ENCODE measurements at regions not wholly inside any gene's neighbourhood (a gene's known extent, or its start where the extent isn't known, plus 50 kb on each side); places are given as distances from the start of the nearest gene placed in this dataset.
A peak's percentile ranks its signal among the peaks of the same experiment; 100 is the strongest.
"Not testable (repeated sequence)": the region's sequence is repeated elsewhere in the genome, so short reads cannot be mapped to it uniquely, and the experiment has no call there.

- not testable (repeated sequence) for DNase-seq
These were observed 448.3 kb downstream of the COL11A1 start for GRCh38 chr1:102659876-102660483.

GRCh38 chr1:102655034-102655433 lies 453.3 kb downstream of the COL11A1 start:
- DNase-seq, result no peak

DNA sequence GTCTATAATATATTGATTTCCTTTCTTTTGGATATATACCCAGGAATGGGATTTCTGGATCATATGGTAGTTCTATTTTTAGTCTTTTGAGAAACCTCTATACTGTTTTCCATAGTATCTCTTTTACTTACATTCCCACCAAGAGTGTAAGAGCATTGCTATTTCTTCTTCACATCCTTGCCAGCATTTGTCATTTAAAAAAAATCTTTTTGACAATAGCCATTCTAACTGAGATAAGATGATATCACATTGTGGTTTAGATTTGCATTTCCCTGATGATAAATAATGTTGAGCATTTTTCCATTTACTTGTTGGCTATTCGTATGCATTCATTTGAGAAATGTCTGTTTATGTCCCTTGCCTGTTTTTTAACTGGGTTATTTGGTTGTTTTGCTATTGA lies 467.4 kb downstream of the COL11A1 start:
- no peak for DNase-seq

- DNase-seq, result no peak
These were observed 468.0 kb downstream of the COL11A1 start for GRCh38 chr1:102640312-102640711.

- no peak for DNase-seq
These were observed 476.6 kb downstream of the COL11A1 start for GRCh38 chr1:102631691-102632090.

DNA sequence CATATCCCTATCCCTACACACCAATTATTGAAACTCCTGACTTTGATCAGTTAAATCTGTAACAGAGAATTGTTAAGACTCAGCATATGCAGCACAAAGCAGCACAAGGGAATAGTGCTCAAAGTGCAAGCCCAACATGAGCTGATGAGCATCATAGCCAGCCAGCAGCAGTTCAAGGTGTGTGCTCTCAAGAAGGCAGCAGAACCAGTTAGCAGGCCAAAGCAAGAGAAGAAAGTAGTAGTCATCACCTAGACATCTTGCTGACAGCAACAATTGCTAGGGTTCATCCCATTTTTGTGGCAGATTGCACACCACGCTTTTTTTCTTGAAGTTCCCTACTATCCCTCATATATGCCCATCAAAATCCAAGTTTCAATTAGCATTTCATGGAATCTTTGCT lies 478.3 kb downstream of the COL11A1 start:
- no peak for DNase-seq

- DNase-seq, result no peak
These were observed 480.2 kb downstream of the COL11A1 start for GRCh38 chr1:102628109-102628613.

DNA sequence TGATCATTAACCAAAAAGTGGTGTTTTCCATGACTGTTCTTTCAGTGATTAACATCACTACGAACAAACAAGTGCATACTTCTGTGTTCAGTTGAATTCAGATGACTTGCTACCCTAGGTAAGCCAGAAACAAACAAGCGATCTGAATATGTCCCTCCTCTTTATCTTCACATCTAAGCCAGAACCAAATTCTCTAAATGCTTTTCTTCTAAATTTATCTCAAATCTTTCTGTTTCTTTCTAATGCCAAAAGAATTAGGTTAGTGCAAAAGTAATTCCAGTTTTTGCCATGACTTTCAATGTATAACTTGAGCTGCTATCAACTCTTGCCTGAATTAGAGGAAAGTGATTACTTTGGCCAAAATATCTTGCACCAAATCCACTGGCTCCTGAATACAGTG lies 481.2 kb downstream of the COL11A1 start:
- DNase-seq, result no peak

DNA sequence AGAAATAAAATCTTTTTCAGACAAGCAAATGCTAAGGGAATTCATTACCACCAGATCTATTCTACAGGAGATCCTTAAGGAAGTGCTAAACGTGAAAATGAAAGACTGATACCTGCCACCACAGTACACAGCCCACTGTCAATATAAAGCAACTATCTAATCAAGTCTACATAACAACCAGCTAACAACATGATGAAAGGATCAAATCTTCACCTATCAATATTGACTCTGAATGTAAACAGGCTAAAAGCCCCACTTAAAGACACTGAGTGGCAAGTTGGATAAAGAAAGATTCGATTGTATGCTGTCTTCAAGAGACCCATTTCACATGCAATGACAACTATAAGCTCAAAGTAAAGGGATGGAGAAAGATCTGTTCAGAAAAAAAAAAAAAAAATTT lies 492.4 kb downstream of the COL11A1 start:
- DNase-seq, result no peak

DNA sequence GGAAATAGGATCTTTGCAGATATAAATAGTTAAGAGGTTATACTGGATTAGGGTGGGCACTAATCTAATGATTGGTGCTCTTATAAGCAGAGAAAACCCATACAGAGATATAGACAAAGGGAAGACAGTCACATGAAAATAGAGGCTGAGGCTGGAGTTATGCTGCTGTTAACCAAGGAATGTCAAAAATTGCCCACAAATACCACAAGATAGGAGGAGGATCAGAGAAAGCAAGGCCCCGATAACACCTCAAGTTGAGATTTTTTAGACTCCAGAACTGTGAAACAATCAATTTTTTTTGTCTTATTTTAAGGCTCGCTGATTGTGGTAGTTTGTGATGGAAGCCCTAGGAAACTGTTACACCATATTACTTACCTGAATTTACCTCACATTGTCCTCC lies 513.2 kb downstream of the COL11A1 start:
- no peak for DNase-seq

GRCh38 chr1:102593276-102593675 lies 515.0 kb downstream of the COL11A1 start:
- DNase-seq, result no peak

DNA sequence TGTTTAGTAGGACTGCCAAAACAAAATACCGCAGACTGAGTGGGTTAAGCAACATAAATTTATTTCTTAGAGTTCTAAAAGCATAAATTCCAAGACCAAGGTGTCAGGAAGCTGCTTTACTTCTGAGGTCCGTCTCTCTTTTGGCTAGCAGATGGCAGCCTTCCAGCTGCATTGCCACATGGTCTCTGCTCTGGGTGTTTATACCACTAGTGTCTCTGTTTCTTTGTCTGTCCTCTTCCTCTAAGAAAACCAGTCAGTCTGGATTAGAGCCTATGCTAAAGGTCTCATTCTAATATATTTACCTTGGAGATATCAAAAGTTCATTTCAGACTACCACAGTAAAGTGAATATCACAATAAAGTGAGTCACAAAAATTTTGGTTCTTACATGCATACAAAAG lies 519.8 kb downstream of the COL11A1 start:
- DNase-seq, result no peak

DNA sequence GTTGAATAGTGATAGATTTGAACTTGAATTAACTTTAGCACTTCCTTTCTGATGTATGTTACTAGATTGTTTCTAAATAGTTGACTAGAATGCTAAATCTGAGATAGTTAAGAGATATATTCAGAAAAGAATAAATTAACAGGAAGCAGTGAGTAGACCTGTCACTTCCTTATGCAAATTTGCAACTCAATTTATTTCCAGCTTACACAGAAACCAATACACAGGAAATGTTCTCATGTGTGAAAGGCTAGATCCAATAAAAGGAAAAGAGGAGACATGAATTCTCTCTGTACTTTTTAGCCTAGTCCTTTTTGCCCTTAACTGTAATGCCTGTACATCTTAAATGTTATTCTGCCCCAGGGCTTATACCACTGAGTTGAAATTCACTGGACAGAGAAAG lies 522.3 kb downstream of the COL11A1 start:
- DNase-seq, result no peak

- DNase-seq, result no peak
These were observed 527.5 kb downstream of the COL11A1 start for GRCh38 chr1:102580806-102581205.

DNA sequence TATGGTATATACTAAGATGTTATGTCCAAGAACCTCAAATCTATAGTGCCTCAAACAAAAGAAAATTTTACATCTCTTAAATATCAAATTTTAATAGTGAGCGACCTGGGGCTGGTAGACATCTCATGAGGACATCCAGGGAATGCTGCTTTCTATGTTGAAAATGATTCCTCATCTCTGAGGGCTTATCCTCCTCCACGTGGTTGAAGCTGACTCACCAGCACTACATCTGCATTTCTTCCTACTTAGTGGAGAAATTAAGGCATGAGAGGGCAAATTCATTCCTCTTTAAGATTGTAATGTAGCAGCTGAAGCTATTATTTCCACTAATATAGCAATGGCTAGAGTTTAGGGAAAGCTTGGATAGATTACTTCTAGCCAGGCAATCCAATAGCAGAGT lies 529.5 kb downstream of the COL11A1 start:
- DNase-seq, result no peak

GRCh38 chr1:102572637-102573036 lies 535.7 kb downstream of the COL11A1 start:
- no peak for DNase-seq

DNA sequence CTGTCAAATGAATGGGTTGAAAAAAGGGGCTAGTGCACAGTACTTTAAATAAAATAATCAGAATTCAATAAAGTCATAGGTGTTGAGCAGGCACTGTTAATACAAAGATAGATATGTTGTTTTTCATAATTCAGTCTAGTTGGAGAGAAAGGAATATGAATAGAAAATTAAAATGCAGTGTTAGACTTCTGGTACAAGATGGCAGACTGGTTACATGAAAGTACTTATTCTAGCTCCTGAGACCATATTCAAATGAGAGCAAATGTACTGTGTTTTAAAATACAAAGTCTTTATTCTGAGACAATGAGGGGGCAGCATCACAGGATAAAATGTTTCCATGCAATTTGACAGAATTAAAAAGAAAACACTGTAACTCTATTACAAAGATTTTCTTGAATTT lies 542.1 kb downstream of the COL11A1 start:
- DNase-seq, result no peak

DNA sequence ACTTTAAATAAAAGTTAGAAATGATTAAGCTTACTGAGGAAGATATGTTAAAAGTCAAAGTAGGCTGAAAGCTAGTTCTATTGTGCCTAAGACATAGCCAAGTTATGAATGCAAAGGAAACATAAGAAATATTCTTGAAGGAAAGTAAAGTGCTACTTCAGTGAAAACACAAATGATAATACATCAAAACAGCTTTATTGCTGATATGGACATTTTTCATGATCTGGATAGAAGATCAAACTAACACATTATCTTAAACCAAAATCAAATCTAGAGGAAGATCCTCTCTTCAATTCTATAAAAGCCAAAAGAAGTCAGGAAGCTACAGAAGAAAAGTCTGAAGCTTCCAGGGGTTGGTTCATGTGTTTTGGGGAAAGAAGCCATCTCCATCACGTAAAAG lies 545.9 kb downstream of the COL11A1 start:
- DNase-seq, result no peak

GRCh38 chr1:102550729-102551384 lies 554.1 kb upstream of the OLFM3 start:
- DNase-seq, result peak in 1 of 4 experiments; percentile 2

- DNase-seq, result no peak
These were observed 549.5 kb upstream of the OLFM3 start for GRCh38 chr1:102546251-102546650.

DNA sequence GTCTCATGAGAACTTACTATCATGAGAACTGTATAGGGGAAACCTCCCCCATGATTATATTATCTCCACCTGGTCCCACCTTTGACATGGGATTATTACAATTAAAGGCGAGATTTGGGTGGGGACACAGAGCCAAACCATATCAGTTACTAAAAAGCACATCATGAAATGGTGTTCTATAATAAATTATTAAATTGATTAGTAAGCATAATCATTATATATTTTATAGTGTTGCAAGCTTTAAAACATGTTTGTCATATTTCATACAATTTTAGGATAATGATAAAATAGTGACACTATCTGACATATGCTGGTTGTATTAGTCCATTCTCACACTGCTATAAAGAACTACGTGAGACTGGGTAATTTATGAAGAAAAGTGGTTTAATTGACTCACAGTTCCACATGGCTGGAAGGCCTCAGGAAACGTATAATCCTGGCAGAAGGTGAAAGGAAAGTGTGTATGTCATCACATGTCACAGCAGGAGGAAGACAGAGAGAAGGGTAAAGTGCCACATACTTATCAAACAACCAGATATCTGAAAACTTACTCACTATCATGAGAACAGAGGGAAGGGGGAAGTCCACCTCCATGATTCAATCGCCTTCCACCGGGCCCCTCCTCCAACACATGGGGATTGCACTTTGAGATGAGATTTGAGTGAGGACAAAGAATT lies 539.2 kb upstream of the OLFM3 start:
- no peak for DNase-seq

- no peak for DNase-seq
These were observed 534.3 kb upstream of the OLFM3 start for GRCh38 chr1:102531036-102531435.

DNA sequence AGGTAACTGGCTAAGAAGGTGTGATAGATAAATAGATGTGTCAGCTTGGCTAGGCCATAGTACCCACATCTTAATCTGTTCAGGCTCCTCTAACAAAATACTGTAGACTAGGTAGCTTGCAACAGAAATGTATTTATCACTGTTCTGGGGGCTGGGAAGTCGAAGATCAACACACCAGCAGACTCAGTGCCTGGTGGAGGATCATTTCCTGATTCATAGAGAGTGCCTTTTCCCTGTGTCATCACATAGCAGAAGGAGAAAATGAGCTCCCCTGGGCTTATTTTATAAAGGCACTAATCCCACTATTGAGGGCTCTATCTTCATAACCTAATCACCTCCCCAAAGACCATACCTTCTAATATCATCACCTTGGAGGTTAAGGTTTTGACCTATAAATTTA lies 532.7 kb upstream of the OLFM3 start:
- DNase-seq, result no peak

- no peak for DNase-seq
These were observed 504.0 kb upstream of the OLFM3 start for GRCh38 chr1:102500758-102501157.

Data from suppressor macrophage (primary cell).